Neural progenitor cell (in vitro differentiated cells): ENCODE measurements at regions not wholly inside any gene's neighbourhood (a gene's known extent, or its start where the extent isn't known, plus 50 kb on each side); places are given as distances from the start of the nearest gene placed in this dataset.
"Not testable (repeated sequence)": the region's sequence is repeated elsewhere in the genome, so short reads cannot be mapped to it uniquely, and the experiment has no call there.

Source experiments
- DNase-seq: peaks from one replicate; pipeline ENCODE4 v3.0.0-alpha.2; 2016; ENCODE audit warnings: low spot score
- H2AFZ ChIP-seq: fragments of 200-600 bp; sonication (generic); replicated peaks from 2 replicates; pipeline ENCODE4 v1.6.1; 2016; ENCODE audit warnings: antibody characterized with exemption
- H3F3A ChIP-seq: fragments of 200-600 bp; sonication (generic); 2 replicates; pipeline ENCODE4 v1.6.1; 2016; ENCODE audit warnings: antibody characterized with exemption, low read depth
- H3K27ac ChIP-seq: fragments of 200-600 bp; sonication (generic); 2 replicates; pipeline ENCODE4 v1.5.1; 2016; ENCODE audit warnings: mild to moderate bottlenecking
- H3K27me3 ChIP-seq: fragments of 200-600 bp; sonication (generic); 2 replicates; pipeline ENCODE4 v1.6.1; 2016; ENCODE audit warnings: mild to moderate bottlenecking, moderate library complexity
- H3K36me3 ChIP-seq: fragments of 200-600 bp; sonication (generic); 2 replicates; pipeline ENCODE4 v1.5.1; 2016
- H3K4me1 ChIP-seq: fragments of 200-600 bp; sonication (generic); 2 replicates; pipeline ENCODE4 v1.6.1; 2016; ENCODE audit warnings: mixed run types
- H3K4me2 ChIP-seq: fragments of 200-600 bp; sonication (generic); 2 replicates; pipeline ENCODE4 v1.6.1; 2016
- H3K4me3 ChIP-seq: fragments of 200-600 bp; sonication (generic); 2 replicates; pipeline ENCODE4 v1.5.1; 2016
- H3K79me2 ChIP-seq: fragments of 200-600 bp; sonication (generic); 2 replicates; pipeline ENCODE4 v1.6.1; 2016; ENCODE audit warnings: low read depth
- H3K9ac ChIP-seq: fragments of 200-600 bp; sonication (generic); 2 replicates; pipeline ENCODE4 v1.6.1; 2016
- H3K9me3 ChIP-seq: fragments of 200-600 bp; sonication (generic); 2 replicates; pipeline ENCODE4 v1.5.1; 2016; ENCODE audit warnings: low read depth
- H4K20me1 ChIP-seq: fragments of 200-600 bp; sonication (generic); 2 replicates; pipeline ENCODE4 v1.6.1; 2016; ENCODE audit warnings: low read depth
- H3K27ac Mint-ChIP-seq: 3 replicates; pipeline ENCODE4 v1.8.0; 2021; ENCODE audit warnings: mixed read lengths
- H3K27me3 Mint-ChIP-seq: 2 replicates; pipeline ENCODE4 v1.8.0; 2022; ENCODE audit warnings: low read depth, mild to moderate bottlenecking, inconsistent platforms, moderate library complexity, mixed read lengths; ENCODE audit not compliant: insufficient read depth
- H3K36me3 Mint-ChIP-seq: 3 replicates; pipeline ENCODE4 v1.8.0; 2021; ENCODE audit warnings: mixed read lengths
- H3K4me1 Mint-ChIP-seq: 3 replicates; pipeline ENCODE4 v1.8.0; 2021; ENCODE audit warnings: mixed read lengths
- H3K4me3 Mint-ChIP-seq: 3 replicates; pipeline ENCODE4 v1.8.0; 2021; ENCODE audit warnings: mild to moderate bottlenecking, moderate library complexity, mixed read lengths
- H3K9me3 Mint-ChIP-seq: 3 replicates; pipeline ENCODE4 v1.8.0; 2020; ENCODE audit warnings: mixed read lengths
- CTCF ChIP-seq: fragments of 200-600 bp; sonication (generic); IDR thresholded peaks from 2 replicates; pipeline ENCODE4 v1.5.1; 2017; ENCODE audit warnings: antibody characterized with exemption, mild to moderate bottlenecking
- EZH2 ChIP-seq: fragments of 200-600 bp; sonication (generic); IDR thresholded peaks from 2 replicates; pipeline ENCODE4 v1.6.1; 2017; ENCODE audit warnings: antibody characterized with exemption, mild to moderate bottlenecking, moderate library complexity
- EZH2phosphoT487 ChIP-seq: fragments of 200-600 bp; sonication (generic); IDR thresholded peaks from 2 replicates; pipeline ENCODE4 v1.6.1; 2017; ENCODE audit warnings: antibody characterized with exemption

GRCh38 chr9:91011891-91012290 lies 210.3 kb downstream of the SYK start:
- DNase-seq = no peak
- H3K27me3 Mint-ChIP-seq = peaks cover 3% of the 10 kb centered on the region

DNA sequence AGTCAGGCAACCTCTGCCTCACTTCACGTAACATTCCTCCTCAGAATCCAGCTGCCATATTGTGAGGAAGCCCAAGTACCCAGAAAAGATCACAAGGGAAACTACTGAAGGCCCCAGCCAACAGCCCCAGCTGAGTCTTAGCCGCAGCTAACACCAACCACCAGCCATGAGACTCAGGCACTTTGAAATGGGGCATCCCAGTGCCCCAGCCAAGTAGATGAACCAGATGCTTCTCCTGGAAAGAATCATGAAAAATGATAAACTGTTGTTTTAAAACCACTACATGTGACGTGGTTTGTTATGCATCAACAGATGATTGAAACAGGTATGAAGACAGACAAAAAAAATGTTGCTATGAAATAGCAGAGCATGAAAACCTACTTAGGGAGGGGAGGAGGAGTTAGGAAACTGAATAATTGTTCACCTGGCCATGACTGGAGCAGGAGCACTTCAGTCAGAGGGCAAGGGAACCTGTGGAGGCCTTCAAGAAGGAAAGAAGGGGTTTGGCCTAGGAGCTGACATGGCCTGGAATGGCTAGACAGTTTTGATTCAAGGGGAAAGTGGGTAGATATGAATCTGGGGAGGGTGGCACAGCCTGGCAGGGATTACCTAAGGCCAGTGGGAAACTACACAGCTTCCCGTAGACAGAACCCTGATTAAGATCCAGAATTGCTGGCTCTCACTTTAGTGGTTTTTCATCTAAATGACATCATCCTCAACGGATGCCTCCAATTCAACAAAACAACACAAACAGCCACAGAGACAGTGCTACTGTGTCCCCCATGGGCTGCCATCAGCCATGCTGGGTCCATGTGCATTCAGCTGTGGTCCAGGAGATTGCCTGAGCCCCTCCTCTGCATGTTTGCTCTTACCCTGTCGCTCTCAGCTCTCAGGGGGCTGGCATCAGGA lies 211.6 kb downstream of the SYK start:
- no peak overlapping the region for H3K27ac ChIP-seq
- no peaks in the 10 kb centered on the region for H4K20me1 ChIP-seq
- no peaks in the 10 kb centered on the region for H3K79me2 ChIP-seq
- H3K4me2 ChIP-seq = no peak overlapping the region
- no peak overlapping the region for H3K4me3 ChIP-seq
- peaks cover 12% of the 10 kb centered on the region for H3K9me3 Mint-ChIP-seq
- no peaks in the 10 kb centered on the region for H3K9me3 ChIP-seq
- H3K27me3 ChIP-seq = no peaks in the 10 kb centered on the region
- H3K36me3 ChIP-seq = no peaks in the 10 kb centered on the region
- no peaks in the 10 kb centered on the region for H3K4me1 ChIP-seq
- TF ChIP-seq CTCF (no peak), EZH2 (no peak), EZH2phosphoT487 (no peak)
- no peak overlapping the region for H3K4me3 Mint-ChIP-seq
- no peaks in the 10 kb centered on the region for H3K4me1 Mint-ChIP-seq
- peaks cover 3% of the 10 kb centered on the region for H3K27me3 Mint-ChIP-seq
- no peak overlapping the region for H3K9ac ChIP-seq
- no peaks in the 10 kb centered on the region for H3F3A ChIP-seq
- no peak overlapping the region for H3K27ac Mint-ChIP-seq
- H2AFZ ChIP-seq = no peak overlapping the region
- no peak for DNase-seq
- no peaks in the 10 kb centered on the region for H3K36me3 Mint-ChIP-seq

More at GRCh38 chr9:91011891-91012290, 210.3 kb downstream of the SYK start:
- no peaks in the 10 kb centered on the region for H4K20me1 ChIP-seq
- no peaks in the 10 kb centered on the region for H3K9me3 ChIP-seq
- no peaks in the 10 kb centered on the region for H3K36me3 ChIP-seq
- no peaks in the 10 kb centered on the region for H3K79me2 ChIP-seq
- H3K4me3 ChIP-seq = no peak overlapping the region
- H3K4me2 ChIP-seq = no peak overlapping the region
- H3K9me3 Mint-ChIP-seq = peaks cover 6% of the 10 kb centered on the region
- no peaks in the 10 kb centered on the region for H3K36me3 Mint-ChIP-seq
- no peak overlapping the region for H2AFZ ChIP-seq
- H3K27ac Mint-ChIP-seq = no peak overlapping the region
- no peaks in the 10 kb centered on the region for H3K4me1 ChIP-seq
- TF ChIP-seq CTCF = no peak
- no peak for TF ChIP-seq EZH2phosphoT487
- TF ChIP-seq EZH2 = no peak
- no peaks in the 10 kb centered on the region for H3K27me3 ChIP-seq
- no peak overlapping the region for H3K9ac ChIP-seq
- H3K4me3 Mint-ChIP-seq = no peak overlapping the region
- no peaks in the 10 kb centered on the region for H3F3A ChIP-seq
- H3K27ac ChIP-seq = no peak overlapping the region
- H3K4me1 Mint-ChIP-seq = no peaks in the 10 kb centered on the region

DNA sequence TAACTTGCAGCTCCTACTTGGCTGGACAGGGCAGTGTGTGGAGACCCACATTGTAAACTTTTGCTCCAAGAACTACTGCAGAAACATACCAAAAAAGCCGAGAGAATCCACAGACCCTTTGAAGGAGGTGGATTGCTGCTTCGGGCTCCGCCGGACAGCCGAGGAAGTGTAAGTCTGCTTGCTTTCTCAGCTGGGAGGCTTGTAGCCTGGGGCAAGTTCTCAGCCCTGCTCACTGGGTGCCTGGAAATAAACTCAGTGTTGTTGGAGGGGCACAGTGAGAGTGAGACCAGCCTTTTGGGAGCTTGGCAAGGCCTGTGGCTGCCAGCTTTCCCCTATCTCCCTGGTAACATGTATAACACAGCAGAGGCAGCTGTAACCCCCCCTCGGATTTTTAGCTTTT lies 215.6 kb downstream of the SYK start:
- TF ChIP-seq EZH2phosphoT487 (no peak), EZH2 (no peak), CTCF (no peak)
- Mint-ChIP-seq H3K27ac (no peak overlapping the region), H3K4me1 (no peaks in the 10 kb centered on the region), H3K36me3 (no peaks in the 10 kb centered on the region), H3K4me3 (no peak overlapping the region), H3K9me3 (peaks cover 17% of the 10 kb centered on the region), H3K27me3 (peaks cover 3% of the 10 kb centered on the region)
- H3K9ac ChIP-seq = no peak overlapping the region
- H3K27me3 ChIP-seq = no peaks in the 10 kb centered on the region
- no peaks in the 10 kb centered on the region for H3K4me1 ChIP-seq
- DNase-seq = no peak
- H4K20me1 ChIP-seq = no peaks in the 10 kb centered on the region
- H3K4me3 ChIP-seq = no peak overlapping the region
- H3K36me3 ChIP-seq = no peaks in the 10 kb centered on the region
- H3F3A ChIP-seq = no peaks in the 10 kb centered on the region
- no peaks in the 10 kb centered on the region for H3K79me2 ChIP-seq
- H3K27ac ChIP-seq = no peak overlapping the region
- no peak overlapping the region for H2AFZ ChIP-seq
- H3K9me3 ChIP-seq = no peaks in the 10 kb centered on the region
- no peak overlapping the region for H3K4me2 ChIP-seq

DNA sequence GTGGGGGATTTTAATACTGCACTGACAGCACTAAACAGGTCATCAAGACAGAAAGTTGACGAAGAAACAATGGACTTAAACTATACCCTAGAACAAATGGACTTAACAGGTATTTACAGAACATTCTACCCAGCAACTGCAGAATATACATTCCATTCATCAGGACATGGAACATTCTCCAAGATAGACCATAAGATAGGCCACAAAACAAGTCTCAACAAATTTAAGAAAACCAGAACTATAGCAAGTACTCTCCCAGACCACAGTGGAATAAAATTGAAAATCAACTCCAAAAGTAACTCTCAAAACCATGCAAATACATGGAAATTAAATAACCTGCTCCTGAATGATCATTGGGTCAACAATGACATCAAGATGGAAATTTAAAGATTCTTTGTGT lies 218.3 kb downstream of the SYK start:
- H3K27ac ChIP-seq, H3K4me3 ChIP-seq, H3K9ac ChIP-seq, H3K4me3 Mint-ChIP-seq, H3K9me3 ChIP-seq, H3K27ac Mint-ChIP-seq, H3K36me3 Mint-ChIP-seq, H3K4me2 ChIP-seq, H3K4me1 Mint-ChIP-seq, H3K79me2 ChIP-seq, H2AFZ ChIP-seq, H3K27me3 ChIP-seq, H3K27me3 Mint-ChIP-seq, H3F3A ChIP-seq, DNase-seq, H3K36me3 ChIP-seq, H4K20me1 ChIP-seq, H3K4me1 ChIP-seq: not testable (repeated sequence)
- peaks cover 13% of the 10 kb centered on the region for H3K9me3 Mint-ChIP-seq

- not testable (repeated sequence) for DNase-seq, H3K27me3 ChIP-seq, H3K9me3 ChIP-seq, H3K27me3 Mint-ChIP-seq, H3K27ac Mint-ChIP-seq, H3K27ac ChIP-seq, H2AFZ ChIP-seq, H3F3A ChIP-seq, H3K4me1 Mint-ChIP-seq, H3K4me3 Mint-ChIP-seq, H3K4me1 ChIP-seq, H3K4me2 ChIP-seq, H3K36me3 Mint-ChIP-seq, H4K20me1 ChIP-seq, H3K9ac ChIP-seq, H3K79me2 ChIP-seq, H3K36me3 ChIP-seq, H3K4me3 ChIP-seq
- peaks cover 13% of the 10 kb centered on the region for H3K9me3 Mint-ChIP-seq
Observed at GRCh38 chr9:91021656-91022055, 220.0 kb downstream of the SYK start.
